Nephron progenitor cell (in vitro differentiated cells): ENCODE measurements at regions not wholly inside any gene's neighbourhood (a gene's known extent, or its start where the extent isn't known, plus 50 kb on each side); places are given as distances from the start of the nearest gene placed in this dataset.

Source experiments
- DNase-seq: peaks from one replicate; pipeline ENCODE4 v3.0.0; 2021
- H3K27ac Mint-ChIP-seq: 2 replicates; pipeline ENCODE4 v1.8.0; 2021; ENCODE audit warnings: mild to moderate bottlenecking, moderate library complexity, mixed read lengths
- H3K27me3 Mint-ChIP-seq: 2 replicates; pipeline ENCODE4 v1.8.0; 2021; ENCODE audit warnings: mild to moderate bottlenecking, low read depth, mixed read lengths; ENCODE audit not compliant: poor library complexity
- H3K36me3 Mint-ChIP-seq: 2 replicates; pipeline ENCODE4 v1.8.0; 2021; ENCODE audit warnings: low read depth, mixed read lengths
- H3K4me1 Mint-ChIP-seq: 2 replicates; pipeline ENCODE4 v1.8.0; 2021; ENCODE audit warnings: mixed read lengths
- H3K4me3 Mint-ChIP-seq: 2 replicates; pipeline ENCODE4 v1.8.0; 2021; ENCODE audit warnings: mild to moderate bottlenecking, moderate library complexity, mixed read lengths
- H3K9me3 Mint-ChIP-seq: 2 replicates; pipeline ENCODE4 v1.8.0; 2021; ENCODE audit warnings: mild to moderate bottlenecking, moderate library complexity, mixed read lengths
- TF ChIP-seq, protein P1 (sequence below): fragments of 200-600 bp; sonication (generic); IDR thresholded peaks from 2 replicates; pipeline ENCODE4 v1.5.0; 2021; ENCODE audit warnings: antibody characterized with exemption

DNA sequence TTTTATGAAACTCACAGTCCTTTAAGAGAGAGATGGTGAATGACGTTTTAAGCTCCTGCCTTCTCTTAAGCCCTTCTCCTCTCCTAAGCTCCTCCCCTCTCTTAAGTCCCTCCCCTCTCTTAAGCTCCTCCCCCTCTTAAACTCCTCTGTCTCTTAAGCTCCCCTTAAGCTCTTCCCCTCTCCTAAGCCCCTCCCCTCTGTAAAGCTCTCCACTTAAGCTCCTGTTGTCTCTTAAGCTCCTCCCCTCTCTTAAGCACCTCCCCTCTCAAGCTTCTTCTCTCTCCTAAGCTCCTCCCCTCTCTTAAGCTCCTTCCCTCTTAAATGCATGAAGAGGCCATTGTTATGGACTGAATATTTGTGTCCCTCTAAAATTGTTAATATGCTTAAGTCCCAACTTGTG lies 1180.6 kb upstream of the AUTS2 start:
- peaks cover 6% of the 10 kb centered on the region for H3K27me3 Mint-ChIP-seq
- peaks cover 28% of the 10 kb centered on the region for H3K9me3 Mint-ChIP-seq
- no peak overlapping the region for H3K27ac Mint-ChIP-seq
- no peaks in the 10 kb centered on the region for H3K36me3 Mint-ChIP-seq
- DNase-seq = no peak
- TF ChIP-seq, protein P1, sequence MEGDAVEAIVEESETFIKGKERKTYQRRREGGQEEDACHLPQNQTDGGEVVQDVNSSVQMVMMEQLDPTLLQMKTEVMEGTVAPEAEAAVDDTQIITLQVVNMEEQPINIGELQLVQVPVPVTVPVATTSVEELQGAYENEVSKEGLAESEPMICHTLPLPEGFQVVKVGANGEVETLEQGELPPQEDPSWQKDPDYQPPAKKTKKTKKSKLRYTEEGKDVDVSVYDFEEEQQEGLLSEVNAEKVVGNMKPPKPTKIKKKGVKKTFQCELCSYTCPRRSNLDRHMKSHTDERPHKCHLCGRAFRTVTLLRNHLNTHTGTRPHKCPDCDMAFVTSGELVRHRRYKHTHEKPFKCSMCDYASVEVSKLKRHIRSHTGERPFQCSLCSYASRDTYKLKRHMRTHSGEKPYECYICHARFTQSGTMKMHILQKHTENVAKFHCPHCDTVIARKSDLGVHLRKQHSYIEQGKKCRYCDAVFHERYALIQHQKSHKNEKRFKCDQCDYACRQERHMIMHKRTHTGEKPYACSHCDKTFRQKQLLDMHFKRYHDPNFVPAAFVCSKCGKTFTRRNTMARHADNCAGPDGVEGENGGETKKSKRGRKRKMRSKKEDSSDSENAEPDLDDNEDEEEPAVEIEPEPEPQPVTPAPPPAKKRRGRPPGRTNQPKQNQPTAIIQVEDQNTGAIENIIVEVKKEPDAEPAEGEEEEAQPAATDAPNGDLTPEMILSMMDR = no peak
- H3K4me3 Mint-ChIP-seq = no peak overlapping the region
- H3K4me1 Mint-ChIP-seq = peaks cover 17% of the 10 kb centered on the region

DNA sequence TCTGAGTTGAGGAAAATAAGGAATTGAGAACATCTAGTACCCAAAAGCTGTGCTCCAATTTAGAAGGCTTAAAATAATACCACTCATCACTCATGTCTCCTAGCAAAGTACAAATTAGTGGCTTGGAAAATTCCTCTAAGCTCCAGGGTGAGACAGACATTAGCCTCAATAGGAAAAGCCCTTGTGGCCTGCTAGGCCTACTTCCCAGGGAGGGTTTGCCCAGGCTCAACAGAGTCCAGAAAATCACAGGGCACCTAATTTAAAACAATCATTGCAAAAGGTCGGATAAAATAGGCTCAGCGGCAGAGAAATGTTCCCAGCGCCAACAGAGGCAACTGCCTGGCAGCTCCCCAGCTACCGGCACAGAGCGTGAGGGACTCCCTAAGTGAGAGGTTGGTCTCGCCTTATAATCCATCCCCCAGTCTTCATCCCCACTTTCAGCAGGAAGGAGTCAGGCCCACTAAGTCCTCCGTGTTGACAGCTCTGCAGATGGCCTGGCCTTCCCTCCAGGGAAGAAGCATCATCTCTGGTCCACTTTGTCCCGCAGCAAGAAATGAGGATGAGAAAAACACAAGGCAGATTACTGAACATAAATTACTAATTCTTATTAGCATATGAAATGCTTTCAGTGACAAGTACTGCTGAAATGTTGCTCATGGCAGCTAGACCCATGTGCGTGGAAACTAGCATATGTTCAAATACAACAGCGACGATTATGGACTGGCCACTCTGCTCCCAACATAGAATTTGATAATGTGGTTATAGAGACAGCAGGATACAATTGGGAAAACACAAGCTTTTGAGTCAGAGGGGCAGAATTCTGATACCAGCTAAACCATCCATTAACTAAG lies 1177.7 kb upstream of the AUTS2 start:
- H3K27me3 Mint-ChIP-seq = peaks cover 3% of the 10 kb centered on the region
- no peaks in the 10 kb centered on the region for H3K36me3 Mint-ChIP-seq
- DNase-seq = no peak
- TF ChIP-seq, protein P1 = no peak
- no peak overlapping the region for H3K27ac Mint-ChIP-seq
- peaks cover 22% of the 10 kb centered on the region for H3K9me3 Mint-ChIP-seq
- H3K4me1 Mint-ChIP-seq = peaks cover 42% of the 10 kb centered on the region
- H3K4me3 Mint-ChIP-seq = no peak overlapping the region

DNA sequence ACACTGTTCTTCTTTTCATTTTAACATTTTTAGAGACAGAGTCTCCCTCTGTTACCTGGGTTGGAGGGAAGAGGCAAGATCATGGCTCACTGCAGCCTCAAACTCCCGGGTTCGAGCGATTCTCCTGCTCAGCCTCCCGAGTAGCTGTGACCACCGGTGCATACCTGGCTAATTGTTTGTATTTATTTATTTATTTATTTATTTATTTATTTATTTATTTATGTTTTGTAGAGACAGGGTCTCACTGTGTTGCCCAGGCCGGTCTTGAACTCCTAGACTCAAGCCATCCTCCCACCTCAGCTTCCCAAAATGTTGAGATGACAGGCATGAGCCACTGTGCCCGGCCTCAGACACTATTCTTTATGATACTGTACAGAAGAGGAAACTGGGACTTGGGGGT lies 1176.6 kb upstream of the AUTS2 start:
- no peaks in the 10 kb centered on the region for H3K36me3 Mint-ChIP-seq

DNA sequence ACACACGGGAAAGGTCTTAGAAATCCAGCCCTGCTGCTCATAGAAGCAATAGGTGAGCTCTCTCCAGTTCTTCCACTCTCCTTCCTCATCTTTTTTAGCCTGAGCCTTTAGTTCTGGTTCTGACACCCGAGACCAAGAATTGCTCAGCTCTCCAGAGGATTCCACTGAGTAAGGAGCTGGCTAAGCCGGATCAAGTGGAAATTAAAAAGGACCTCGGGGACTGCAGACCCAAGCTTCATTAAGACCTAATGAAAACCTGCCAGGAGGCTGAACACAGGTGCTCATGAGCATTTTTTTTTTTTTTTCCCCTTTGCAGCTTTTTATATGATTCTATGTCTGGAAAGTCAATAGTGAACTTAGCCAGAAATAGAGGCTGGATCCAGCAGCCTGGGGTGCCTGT lies 1176.0 kb upstream of the AUTS2 start:
- Mint-ChIP-seq H3K36me3 (no peaks in the 10 kb centered on the region), H3K9me3 (peaks cover 11% of the 10 kb centered on the region), H3K4me3 (no peak overlapping the region), H3K27ac (no peak overlapping the region), H3K27me3 (peaks cover 6% of the 10 kb centered on the region), H3K4me1 (peaks cover 52% of the 10 kb centered on the region)
- TF ChIP-seq, protein P1 = no peak
- no peak for DNase-seq

More for the DNA sequence above, 1176.6 kb upstream of the AUTS2 start:
- DNase-seq = no peak
- H3K4me1 Mint-ChIP-seq = peaks cover 47% of the 10 kb centered on the region
- H3K27me3 Mint-ChIP-seq = peaks cover 5% of the 10 kb centered on the region
- TF ChIP-seq, protein P1 = no peak
- H3K4me3 Mint-ChIP-seq = no peak overlapping the region
- H3K27ac Mint-ChIP-seq = no peak overlapping the region
- peaks cover 13% of the 10 kb centered on the region for H3K9me3 Mint-ChIP-seq

DNA sequence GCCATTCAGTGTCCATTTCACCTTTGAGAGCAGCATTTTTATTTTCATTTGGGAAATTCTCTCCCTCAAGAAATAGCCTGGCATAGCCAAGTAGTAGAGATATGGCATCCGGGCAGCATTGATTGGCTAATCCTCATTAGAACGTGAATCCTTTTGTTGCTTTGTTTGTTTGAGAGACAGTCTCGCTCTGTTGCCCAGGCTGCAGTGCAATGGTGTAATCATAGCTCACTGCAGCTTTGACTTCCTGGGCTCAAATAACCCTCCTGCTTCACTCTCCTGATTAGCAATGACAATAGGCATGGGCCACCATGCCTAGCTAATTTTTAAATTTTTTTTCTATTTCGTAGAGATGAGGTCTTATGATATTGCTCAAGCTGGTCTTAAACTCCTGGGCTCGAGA lies 1174.9 kb upstream of the AUTS2 start:
- H3K9me3 Mint-ChIP-seq = peaks cover 2% of the 10 kb centered on the region

More for the DNA sequence above, 1174.9 kb upstream of the AUTS2 start:
- no peak overlapping the region for H3K27ac Mint-ChIP-seq
- H3K4me3 Mint-ChIP-seq = no peak overlapping the region
- peaks cover 13% of the 10 kb centered on the region for H3K27me3 Mint-ChIP-seq
- H3K4me1 Mint-ChIP-seq = peaks cover 63% of the 10 kb centered on the region
- no peak for DNase-seq
- TF ChIP-seq, protein P1 = no peak
- no peaks in the 10 kb centered on the region for H3K36me3 Mint-ChIP-seq
